DMS79 treated with DMSO at 0.1 percent for 48 hours (cell line): ENCODE measurements at regions not wholly inside any gene's neighbourhood (a gene's known extent, or its start where the extent isn't known, plus 50 kb on each side); places are given as distances from the start of the nearest gene placed in this dataset.
"Not testable (repeated sequence)": the region's sequence is repeated elsewhere in the genome, so short reads cannot be mapped to it uniquely, and the experiment has no call there.

ENCODE experiments used
- DNase-seq: peaks from one replicate; lab custom pipeline; 2025; lab: John Stamatoyannopoulos, UW

DNA sequence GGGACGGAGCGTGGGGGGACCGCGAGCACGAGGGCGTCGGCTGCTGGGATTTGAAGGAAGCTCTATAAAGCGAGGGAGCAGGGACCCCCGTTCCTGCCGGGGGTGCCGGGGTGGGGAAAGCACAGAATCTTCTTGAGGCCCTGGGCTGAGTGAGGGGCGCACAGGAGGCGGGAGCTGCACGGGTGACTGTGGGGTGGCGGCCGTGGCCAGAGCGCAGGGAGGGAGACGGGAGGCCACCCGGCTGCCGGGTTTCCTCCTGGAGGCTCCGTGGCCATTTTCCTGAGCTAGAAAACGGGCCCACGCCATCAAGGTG, 385.1 kb downstream of the SMOC2 start:
- no peak for DNase-seq

DNA sequence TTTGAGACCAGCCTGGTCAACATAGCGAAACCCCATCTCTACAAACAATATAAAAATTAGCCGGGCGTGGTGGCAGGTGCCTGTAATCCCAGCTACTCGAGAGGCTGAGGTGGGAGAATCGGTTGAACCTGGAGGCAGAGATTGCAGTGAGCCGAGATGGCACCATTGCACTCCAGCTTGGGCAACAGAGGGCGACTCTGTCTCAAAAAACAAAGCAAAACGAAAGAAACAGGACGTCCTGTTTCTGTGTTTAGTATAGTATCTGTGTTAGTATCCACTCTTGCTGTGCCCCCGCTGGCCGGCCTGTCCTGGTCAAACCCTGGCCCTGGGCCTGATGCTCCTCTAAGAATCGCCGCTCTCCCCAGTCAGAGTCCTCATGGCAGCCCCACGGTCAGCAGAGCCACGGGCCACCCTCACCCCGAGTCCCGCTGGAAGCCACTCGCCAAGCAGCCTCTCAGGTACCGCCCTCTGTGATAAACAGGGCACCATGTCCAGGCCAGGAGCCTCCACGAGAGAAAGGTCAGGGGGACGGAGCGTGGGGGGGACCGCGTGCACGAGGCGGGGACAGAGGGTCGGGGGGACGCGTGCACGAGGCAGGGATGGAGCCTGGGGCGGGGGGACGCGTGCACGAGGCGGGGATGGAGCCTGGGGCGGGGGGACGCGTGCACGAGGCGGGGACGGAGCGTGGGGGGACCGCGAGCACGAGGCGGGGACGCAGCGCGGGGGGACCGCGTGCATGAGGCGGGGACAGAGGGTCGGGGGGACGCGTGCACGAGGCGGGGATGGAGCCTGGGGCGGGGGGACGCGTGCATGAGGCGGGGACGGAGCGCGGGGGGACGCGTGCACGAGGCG, 384.5 kb downstream of the SMOC2 start:
- no peak for DNase-seq

DNA sequence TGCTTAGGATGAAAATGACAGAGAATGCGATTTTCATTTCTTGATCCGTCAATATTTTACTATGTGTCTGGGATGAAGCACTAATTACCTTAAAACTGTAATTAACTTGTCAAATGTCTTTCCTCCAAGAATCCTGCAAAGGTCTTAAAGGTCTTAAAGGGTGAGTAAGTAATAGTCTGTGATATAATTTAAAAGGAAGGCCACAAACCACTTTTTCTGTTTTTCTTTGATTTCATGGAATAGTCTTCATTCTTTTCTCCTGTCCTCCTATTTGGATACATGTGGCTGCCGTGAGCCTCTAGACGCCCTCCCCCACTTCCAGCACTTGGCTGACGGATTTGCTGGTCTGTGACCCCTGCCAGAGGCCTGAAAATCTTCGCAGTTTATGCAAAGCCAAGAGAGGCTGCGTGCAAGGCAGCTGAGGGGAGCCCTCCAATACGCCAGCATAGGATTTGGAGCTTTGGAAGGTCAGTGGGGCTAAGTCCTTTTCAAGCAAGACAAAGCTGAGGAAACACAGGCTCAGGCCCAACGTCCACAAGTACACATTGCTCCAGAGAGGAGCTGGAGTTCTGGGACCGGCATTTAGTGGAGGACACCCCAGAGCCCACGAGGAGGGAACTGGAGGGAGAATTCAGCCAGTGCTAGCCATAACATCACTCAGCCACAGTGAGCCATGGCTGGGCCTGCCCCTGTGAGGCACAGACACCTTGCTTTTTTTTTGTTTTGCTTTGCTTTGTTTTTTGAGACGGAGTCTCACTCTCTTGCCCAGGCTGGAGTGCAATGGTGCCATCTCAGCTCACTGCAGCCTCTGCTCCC, 382.6 kb downstream of the SMOC2 start:
- DNase-seq = no peak

GRCh38 chr6:168822376-168822775, 381.4 kb downstream of the SMOC2 start:
- DNase-seq = no peak

DNA sequence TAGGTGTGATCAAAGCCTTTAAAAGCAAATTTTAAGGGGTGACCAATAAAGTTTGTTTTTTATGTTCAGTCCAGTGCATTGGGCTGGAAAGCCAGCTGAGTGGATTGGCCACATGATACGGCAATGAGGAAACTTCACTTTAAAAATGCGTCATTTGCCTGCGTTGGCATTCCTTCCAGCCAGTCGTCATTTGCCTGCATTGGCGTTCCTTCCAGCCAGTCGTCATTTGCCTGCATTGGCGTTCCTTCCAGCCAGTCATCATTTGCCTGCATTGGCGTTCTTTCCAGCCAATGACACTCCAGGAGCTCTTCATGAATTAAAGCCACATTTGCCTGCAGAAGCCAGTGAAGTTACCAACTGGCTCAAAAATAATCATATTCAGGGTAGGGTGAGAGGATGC, 378.6 kb downstream of the SMOC2 start:
- DNase-seq = no peak

- no peak for DNase-seq
Measured at GRCh38 chr6:168817558-168818159, 376.7 kb downstream of the SMOC2 start.

- no peak for DNase-seq
Measured at GRCh38 chr6:168815229-168815628, 374.2 kb downstream of the SMOC2 start.

DNA sequence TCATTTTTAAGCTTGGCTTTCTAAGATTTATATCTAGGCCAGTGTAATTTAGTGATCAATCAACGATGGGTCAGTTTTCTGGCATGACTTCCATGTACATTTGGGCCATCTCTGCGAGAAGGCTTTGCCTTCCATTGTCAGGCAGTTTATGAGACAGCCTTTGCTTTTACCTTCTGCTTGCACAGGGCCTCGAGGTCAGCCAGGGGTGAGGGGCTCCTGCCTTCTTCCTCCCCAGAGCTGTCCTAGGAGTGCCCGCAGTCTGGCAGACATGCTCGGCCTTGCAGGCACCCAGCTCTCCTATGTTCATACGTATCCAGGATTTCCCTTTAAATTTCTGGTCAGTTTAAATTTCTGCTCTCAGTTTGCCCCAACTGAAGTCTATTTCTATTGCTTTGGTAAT, 367.2 kb downstream of the SMOC2 start:
- DNase-seq = no peak

GRCh38 chr6:168804331-168804730, 363.3 kb downstream of the SMOC2 start:
- DNase-seq = no peak

DNA sequence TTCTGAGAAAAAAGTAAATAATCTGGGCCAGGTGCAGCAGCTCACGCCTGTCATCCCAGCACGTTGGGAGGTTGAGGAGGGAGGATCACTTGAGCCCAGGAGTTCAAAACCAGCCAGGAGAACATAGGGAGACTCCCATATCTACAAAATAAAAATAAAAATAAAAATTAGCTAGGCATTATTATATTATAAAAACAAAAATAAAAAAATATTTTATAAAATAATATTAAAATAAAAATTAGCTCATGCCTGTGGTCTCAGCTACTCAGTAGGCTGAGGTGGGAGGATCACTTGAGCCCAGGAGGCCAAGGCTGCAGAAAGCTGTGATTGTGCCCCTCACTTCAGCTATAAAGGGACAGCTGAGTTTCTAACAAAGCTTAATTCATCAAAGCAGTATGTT, 362.9 kb downstream of the SMOC2 start:
- DNase-seq = no peak

DNA sequence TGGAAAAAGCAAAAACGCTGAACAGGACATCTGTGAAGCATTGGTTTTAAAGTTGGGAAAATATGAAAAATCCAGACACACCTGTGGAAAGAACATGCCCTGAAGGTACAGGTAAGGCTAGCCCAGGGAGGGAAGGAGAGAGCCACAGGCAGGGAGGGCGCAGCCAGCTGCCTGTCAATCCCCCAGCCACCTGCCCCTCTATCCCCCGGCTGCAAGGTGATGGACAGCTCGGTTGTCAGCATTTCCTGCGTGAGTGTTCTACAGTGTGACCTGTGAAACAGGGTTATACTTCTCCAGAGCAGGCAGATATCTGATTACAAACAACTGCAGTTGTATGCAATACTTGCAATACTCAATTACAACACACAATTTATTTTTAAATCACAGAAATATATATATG, 358.1 kb downstream of the SMOC2 start:
- DNase-seq = no peak

- no peak for DNase-seq
Measured at GRCh38 chr6:168796106-168796505, 355.1 kb downstream of the SMOC2 start.

GRCh38 chr6:168795611-168796010, 354.6 kb downstream of the SMOC2 start:
- DNase-seq = not testable (repeated sequence)

GRCh38 chr6:168794491-168794890, 353.5 kb downstream of the SMOC2 start:
- no peak for DNase-seq

DNA sequence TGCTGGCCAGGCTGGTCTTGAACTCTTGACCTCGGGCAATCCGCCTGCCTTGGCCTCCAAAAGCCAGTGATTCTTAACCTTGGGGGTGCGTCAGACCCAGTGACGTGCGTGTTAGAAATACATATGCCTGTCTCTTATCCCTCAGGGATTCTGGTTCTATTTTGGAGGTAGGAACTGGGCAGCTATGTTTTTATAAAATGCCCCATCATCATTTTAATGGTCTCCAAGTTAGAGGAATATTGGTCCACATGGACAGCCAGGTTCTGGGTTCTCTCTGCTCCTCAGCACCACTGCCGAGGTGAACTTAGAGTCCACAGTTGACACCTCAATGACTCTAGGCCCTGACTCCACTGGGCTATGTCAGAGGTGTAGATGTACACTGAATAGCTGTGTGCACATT, 352.7 kb downstream of the SMOC2 start:
- no peak for DNase-seq

DNA sequence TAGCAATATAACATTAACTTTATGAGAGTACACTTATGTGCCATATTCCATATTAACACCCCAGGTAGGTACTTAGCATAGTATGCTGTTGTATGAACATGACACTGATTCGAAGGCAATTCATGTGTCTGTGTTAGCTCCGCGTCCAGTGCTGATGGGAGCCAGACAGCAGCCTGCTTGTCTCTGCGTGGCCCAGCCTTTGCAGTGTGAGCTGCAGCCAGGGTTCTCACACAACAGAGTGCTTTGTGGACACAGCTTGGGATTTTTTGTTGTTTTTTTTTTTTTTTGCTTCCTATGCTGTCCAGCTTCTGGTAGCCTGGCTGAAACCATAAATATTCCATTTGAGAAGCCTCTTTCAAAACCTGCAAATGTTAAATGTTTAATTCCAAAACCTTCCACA, 350.9 kb downstream of the SMOC2 start:
- no peak for DNase-seq

DNA sequence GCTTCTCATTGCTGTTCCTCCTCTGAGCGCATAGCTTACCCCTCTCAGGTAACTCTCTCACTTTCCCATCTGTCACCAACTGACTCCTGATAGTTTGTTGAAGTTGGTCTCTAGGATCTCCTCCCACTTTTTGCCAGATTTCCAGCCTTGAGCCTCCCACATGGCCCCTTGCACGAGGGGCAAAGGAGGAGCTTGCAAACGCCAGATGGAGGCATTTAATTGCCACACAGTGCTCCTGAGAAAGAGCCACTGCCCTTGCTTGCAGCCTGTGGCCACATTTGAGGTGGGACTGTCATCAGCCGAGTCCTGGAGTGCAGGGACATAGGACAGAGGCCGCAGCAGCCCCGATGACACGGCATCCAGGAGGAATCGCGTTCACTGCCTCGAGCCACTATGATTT, 348.7 kb downstream of the SMOC2 start:
- no peak for DNase-seq

DNA sequence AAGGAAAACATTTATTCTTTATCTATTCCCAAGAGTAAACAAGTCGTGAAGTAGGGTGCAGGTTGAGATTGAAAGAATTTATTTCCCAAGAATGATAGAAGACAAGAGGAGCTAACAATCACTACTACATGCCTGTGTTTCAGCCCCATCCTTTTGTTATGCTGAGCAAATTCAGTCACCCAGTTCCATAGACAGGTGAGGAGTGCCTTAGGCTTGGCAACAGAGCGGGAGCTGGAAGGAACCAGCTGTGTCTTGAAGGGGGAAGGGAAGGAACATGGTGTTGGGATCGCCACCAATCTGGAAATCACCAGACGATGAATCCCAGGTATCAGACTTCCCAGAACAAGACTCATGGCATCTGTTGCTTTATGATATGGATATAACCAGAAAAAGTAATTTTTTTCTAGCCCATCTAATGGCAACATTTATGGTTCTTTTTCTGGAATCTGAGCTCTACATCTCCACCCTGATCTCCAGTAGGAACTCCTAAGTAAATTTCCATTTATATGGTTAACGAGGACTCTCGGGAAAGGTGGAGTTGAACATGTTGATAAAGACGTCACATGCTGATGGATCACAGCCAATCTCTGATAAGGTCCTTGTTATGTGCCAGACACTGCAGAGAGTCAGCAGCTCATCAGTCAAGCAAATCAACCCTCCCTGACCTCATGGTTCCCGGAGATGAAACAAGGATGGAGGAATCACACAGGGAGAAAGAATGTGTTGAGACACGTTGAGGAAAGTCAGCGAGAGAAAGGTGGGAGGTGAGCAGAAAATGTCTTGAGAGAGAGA, 344.9 kb downstream of the SMOC2 start:
- no peak for DNase-seq

DNA sequence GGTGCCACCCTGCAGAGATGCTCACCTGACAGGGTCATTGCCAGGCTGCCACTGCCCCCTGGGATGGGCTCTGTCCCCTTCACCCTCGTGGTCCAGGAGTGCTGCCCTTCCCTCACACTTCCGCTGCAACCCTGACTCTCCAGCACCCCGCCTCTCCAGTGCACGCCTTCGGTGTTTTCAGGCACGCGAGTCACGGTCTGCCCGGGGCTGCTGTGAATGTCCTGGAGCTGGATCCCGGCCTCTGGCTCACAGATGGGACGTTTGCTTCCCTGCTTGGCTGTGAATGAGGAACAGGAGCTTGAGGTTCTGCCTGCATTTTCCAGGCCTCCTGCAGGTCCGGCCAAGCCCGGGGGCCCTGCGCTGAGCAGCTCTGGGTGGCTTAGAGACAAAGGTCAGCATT, 343.4 kb downstream of the SMOC2 start:
- no peak for DNase-seq

- no peak for DNase-seq
Measured at GRCh38 chr6:168783720-168784119, 342.7 kb downstream of the SMOC2 start.

GRCh38 chr6:168782187-168782751, 341.3 kb downstream of the SMOC2 start:
- no peak for DNase-seq

DNA sequence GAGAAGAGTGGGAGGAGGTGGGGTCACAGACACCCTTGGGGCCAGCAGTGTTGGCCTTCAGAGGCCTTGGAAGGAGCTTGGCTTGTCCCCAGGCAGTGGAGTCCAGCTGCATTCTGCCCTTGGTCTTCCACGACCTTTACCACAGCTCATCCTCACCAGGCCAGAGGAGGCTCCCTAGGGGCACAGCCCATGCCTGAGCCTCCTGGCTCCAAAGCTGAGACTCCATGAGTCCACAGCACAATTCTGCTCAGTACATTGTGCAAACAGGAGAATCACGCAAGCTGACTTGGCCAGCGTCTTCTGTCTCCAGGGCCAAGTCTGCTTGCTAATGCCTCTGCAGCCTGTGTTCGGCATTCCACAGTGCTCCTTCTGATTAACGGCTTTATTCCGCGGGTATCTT, 337.2 kb downstream of the SMOC2 start:
- DNase-seq = no peak
